Skeletal muscle tissue (tissue), 3 donors: ENCODE measurements at regions not wholly inside any gene's neighbourhood (a gene's known extent, or its start where the extent isn't known, plus 50 kb on each side); places are given as distances from the start of the nearest gene placed in this dataset.

Experiments
- H3K27ac ChIP-seq: one replicate; pipeline ENCODE4 v1.7.0; 2013; ENCODE audit warnings: mild to moderate bottlenecking, low read depth, low read length, inconsistent platforms
- H3K27me3 ChIP-seq, 3 donors: one replicate each; pipeline ENCODE4 v1.7.0; 2013; ENCODE audit warnings: low read length in 3 of 3; ENCODE audit not compliant: control insufficient read depth in 3 of 3, insufficient read depth in 3 of 3
- H3K36me3 ChIP-seq, 3 donors: one replicate each; pipeline ENCODE4 v1.7.0; 2013; ENCODE audit warnings: low read length in 3 of 3; ENCODE audit not compliant: control insufficient read depth in 3 of 3, insufficient read depth in 3 of 3
- H3K4me1 ChIP-seq, 3 donors: one replicate each; pipeline ENCODE4 v1.7.0; 2013; ENCODE audit warnings: low read length in 3 of 3, mild to moderate bottlenecking in 3 of 3; ENCODE audit not compliant: control insufficient read depth in 3 of 3, insufficient read depth in 3 of 3
- H3K4me3 ChIP-seq, 3 donors: one replicate each; pipeline ENCODE4 v1.7.0; 2013; ENCODE audit warnings: low read length in 3 of 3
- H3K9ac ChIP-seq, 3 donors: one replicate each; pipeline ENCODE4 v1.7.0; 2013; ENCODE audit warnings: low read length in 3 of 3, mild to moderate bottlenecking in 3 of 3, moderate library complexity in 2 of 3, low read depth in 1 of 3
- H3K9me3 ChIP-seq, 3 donors: one replicate each; pipeline ENCODE4 v1.7.0; 2013; ENCODE audit warnings: low read length in 3 of 3; ENCODE audit not compliant: control insufficient read depth in 3 of 3
- donor health status: Osteomylitis.

DNA sequence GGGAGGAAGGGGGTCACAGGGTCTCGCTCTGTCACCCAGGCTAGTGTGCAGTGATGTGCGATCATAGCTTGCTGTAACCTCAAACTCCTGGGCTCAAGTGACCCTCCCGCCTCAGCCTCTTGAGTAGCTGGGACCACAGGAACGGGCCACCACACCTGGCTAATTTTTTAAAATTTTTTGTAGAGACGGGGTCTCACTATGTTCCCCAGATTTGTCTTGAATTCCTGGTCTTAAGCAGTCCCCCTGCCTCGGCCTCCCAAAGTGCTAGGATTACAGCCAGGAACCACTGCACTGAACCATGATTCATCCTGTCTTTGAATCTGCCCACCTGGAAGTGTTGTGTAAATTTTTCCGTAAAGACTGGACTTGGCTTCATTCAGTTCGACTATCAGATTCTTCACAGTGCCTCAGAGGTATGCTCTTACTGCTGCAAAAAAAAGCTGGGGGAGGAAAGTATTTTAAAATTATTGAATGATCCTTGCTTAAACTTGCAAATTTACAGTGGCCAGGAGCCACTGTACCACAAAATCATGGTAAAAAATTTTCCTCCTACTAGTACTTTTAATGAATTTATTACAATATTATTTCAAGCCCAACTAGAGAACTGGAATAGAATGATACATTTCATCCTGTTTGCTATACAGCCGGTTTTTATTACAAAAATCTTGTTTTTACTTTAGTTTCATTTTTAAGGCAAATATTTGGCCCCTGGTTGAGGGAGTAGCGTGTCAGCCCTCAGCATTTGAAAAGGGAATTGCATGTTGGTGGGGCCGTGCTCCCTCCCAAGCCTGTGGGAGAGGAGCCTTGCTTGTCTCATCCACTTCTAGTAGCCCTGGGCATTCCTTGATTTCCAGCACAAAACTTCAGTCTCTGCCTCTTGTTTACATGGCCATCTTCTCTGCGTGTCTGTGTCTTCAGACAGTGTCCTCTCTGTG is 202.5 kb upstream of the SGK1 start:
- Histone ChIP-seq H3K9me3 (no peaks in the 10 kb centered on the region), H3K27ac (no peak overlapping the region), H3K4me1 (peaks cover 6 to 15% (median 6%) of the 10 kb centered on the region in 3 donors), H3K27me3 (no peaks in the 10 kb centered on the region), H3K36me3 (no peaks in the 10 kb centered on the region), H3K9ac (no peak overlapping the region), H3K4me3 (no peak overlapping the region)

DNA sequence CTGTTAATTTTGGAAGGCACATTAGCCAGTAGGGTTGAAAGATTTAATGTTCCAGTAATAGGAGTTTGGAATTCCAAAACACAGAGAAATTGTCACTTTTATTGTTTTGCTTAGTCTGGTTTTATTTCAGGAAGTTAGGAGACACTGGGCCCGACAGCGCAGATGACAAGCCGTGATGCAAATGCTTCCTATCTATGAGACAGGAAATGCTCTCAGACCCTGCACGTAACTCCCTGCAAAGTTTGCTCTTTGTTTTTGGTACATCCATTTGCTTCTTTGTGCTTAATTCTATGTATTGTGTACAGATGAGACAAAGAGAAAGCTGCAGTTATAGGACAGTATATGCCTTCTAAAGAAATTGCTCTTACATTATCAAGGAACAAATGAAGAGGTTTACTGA is 201.6 kb upstream of the SGK1 start:
- no peaks in the 10 kb centered on the region for H3K9me3 ChIP-seq
- no peak overlapping the region for H3K27ac ChIP-seq
- no peaks in the 10 kb centered on the region for H3K36me3 ChIP-seq
- peaks cover 6 to 15% (median 6%) of the 10 kb centered on the region in 3 donors for H3K4me1 ChIP-seq
- no peaks in the 10 kb centered on the region for H3K27me3 ChIP-seq
- H3K4me3 ChIP-seq = no peak overlapping the region
- no peak overlapping the region for H3K9ac ChIP-seq

DNA sequence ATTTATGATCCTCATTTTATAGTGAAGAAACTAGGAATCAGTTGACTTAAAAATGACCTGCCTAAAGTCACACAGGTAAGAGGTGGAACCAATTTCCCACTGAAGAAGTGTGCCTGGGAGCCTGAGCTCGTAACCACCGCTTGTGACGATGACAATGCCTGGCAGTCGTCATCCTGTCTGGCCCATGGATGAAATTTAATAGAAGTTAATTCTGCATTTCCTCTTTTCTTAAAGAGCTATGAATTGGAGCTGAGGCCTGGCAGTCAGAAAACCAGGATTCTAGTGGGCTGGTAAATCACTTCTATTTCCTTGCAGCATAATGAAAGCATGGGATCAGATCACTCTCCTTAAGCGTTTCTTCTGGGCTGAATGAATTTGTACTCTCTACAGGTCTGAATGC is 200.0 kb upstream of the SGK1 start:
- Histone ChIP-seq H3K4me3 (no peak overlapping the region), H3K9me3 (no peaks in the 10 kb centered on the region), H3K27me3 (no peaks in the 10 kb centered on the region), H3K9ac (peak overlapping the region in 2 of 3 donors; percentile 46 to 69), H3K36me3 (no peaks in the 10 kb centered on the region), H3K27ac (peak overlapping the region; percentile 76), H3K4me1 (peaks cover 6 to 15% (median 8%) of the 10 kb centered on the region in 3 donors)

DNA sequence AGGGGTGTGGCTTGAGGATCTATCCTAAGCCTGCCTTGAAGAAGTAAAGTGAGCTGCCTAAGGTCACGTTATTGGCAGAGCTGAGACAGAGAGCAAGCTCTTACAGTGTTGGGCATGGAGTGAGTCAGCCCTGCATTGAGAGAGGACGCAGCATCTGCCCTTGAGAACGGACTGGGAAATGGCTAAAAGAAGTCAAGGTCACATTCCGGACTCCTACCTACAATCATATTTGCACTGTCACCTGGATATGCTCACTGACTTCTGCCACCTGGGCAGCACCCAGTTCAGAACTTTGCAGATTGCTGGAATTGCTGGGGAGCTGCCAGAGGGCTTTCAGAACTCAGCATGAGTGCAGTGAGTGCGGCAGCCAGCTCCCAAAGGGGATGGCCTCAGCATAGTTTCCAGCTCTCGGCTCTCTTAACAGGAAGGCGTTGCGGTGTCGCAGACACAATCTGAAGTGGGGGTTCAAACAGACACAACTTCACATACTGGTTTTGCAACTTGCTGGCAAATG is 199.3 kb upstream of the SGK1 start:
- no peaks in the 10 kb centered on the region for H3K36me3 ChIP-seq
- peak overlapping the region in 2 of 3 donors; percentile 36 to 69 for H3K9ac ChIP-seq
- H3K9me3 ChIP-seq = no peaks in the 10 kb centered on the region
- H3K27ac ChIP-seq = peak overlapping the region; percentile 76
- H3K4me3 ChIP-seq = peak overlapping the region; percentile 11 to 44 (median 13)
- peaks cover 6 to 15% (median 10%) of the 10 kb centered on the region in 3 donors for H3K4me1 ChIP-seq
- no peaks in the 10 kb centered on the region for H3K27me3 ChIP-seq

DNA sequence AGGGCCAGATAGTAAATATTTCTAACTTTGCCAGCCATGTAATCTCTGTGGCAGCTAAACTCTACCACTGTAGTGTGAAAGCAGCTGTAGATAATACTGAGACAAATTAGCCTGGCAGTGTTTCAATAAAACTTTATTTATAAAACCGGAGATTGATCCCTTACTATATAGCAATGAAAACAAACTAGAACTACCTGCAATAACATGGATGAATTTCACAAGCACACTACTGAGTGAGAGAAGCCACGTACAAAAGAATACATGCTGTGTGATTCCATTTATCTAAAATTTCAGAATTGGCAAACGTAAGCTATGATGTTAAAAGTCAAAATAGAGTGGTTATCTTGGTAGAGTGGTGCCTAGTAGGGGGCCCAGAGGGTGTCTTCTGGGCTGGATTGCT is 198.7 kb upstream of the SGK1 start:
- no peak overlapping the region for H3K4me3 ChIP-seq
- H3K9me3 ChIP-seq = no peaks in the 10 kb centered on the region
- H3K4me1 ChIP-seq = peaks cover 6 to 15% (median 10%) of the 10 kb centered on the region in 3 donors
- no peaks in the 10 kb centered on the region for H3K27me3 ChIP-seq
- peak overlapping the region in 1 of 3 donors; percentile 26 for H3K9ac ChIP-seq
- peak overlapping the region; percentile 76 for H3K27ac ChIP-seq
- no peaks in the 10 kb centered on the region for H3K36me3 ChIP-seq

DNA sequence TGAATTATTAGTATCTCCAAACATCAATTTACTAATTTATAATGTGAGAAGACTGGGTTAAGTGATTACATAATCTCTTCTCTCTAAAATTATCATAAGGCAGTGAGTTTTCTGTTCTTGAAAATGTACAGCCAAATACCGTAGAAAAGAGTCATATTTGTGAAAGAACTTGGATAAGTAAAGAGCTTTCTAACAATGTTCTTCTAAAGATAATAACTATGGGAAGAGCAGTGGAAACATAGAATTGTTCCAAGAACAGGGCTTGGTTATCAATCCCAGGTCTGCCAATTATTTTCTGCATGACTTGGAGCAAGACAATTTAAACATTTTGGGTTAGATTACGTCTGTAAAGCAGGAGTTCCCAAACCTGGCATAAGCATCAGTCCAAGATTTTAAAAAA is 198.1 kb upstream of the SGK1 start:
- H3K36me3 ChIP-seq = no peaks in the 10 kb centered on the region
- H3K9ac ChIP-seq = no peak overlapping the region
- H3K27ac ChIP-seq = no peak overlapping the region
- H3K4me1 ChIP-seq = peaks cover 6 to 15% (median 10%) of the 10 kb centered on the region in 3 donors
- no peaks in the 10 kb centered on the region for H3K9me3 ChIP-seq
- no peak overlapping the region for H3K4me3 ChIP-seq
- no peaks in the 10 kb centered on the region for H3K27me3 ChIP-seq

DNA sequence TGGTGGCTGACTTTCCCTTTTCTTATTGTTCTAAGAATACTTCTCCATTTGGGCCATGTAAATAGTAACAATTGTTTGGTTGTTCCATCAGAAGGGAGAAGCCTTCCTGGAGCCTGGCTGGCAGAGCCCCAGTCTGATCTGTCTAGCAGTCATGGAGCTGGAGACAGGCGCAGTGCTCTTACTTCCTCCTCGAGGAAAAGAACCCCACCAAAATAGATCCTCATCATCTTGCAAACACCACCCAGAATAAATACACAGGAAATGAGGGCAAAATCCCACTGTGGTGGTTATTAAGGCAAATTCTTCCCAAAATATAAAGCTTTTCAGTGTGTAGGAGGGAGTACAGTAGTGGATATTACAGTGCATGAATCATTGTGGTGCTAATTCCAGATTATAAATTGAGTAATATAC is 195.1 kb upstream of the SGK1 start:
- H3K36me3 ChIP-seq = no peaks in the 10 kb centered on the region
- H3K9me3 ChIP-seq = no peaks in the 10 kb centered on the region
- no peaks in the 10 kb centered on the region for H3K27me3 ChIP-seq
- peaks cover 6 to 13% (median 10%) of the 10 kb centered on the region in 3 donors for H3K4me1 ChIP-seq
- no peak overlapping the region for H3K27ac ChIP-seq
- H3K4me3 ChIP-seq = peak overlapping the region in 1 of 3 donors; percentile 38
- no peak overlapping the region for H3K9ac ChIP-seq

DNA sequence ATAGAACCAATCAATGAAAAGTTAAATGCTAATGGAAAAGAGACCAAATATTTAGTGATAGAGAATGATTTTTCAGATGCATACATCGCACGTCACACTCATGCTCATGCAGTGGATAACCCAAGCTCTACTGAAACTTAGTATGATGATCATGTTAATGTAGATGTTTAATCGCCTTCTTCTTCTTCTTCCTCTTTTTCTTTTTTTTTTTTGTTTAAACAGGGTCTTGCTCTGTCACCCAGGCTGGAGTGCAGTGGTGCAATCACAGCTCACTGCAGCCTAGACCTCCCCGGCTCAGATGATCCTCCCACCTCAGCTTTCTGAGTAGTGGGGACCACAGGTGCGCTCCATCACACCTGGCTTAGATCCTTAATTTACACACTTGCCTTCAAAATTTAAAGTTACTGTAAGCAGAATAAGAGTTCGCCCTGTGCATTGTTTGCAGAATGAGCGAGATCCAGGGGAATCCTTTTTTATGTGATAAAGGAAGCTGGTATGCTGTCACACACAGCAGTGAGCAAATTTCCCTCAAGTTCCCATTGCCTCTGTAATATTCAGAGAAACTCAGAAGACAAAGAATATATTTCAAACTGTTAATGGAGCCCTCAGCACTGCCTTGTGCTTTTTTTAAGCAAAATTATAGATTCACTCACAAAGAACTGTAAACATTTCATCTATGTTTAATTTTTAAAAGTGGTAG is 194.2 kb upstream of the SGK1 start:
- Histone ChIP-seq H3K27ac (peak overlapping the region; percentile 0), H3K4me1 (peaks cover 0 to 5% (median 4%) of the 10 kb centered on the region in 3 donors), H3K27me3 (no peaks in the 10 kb centered on the region), H3K36me3 (no peaks in the 10 kb centered on the region), H3K9ac (no peak overlapping the region), H3K9me3 (no peaks in the 10 kb centered on the region), H3K4me3 (no peak overlapping the region)

DNA sequence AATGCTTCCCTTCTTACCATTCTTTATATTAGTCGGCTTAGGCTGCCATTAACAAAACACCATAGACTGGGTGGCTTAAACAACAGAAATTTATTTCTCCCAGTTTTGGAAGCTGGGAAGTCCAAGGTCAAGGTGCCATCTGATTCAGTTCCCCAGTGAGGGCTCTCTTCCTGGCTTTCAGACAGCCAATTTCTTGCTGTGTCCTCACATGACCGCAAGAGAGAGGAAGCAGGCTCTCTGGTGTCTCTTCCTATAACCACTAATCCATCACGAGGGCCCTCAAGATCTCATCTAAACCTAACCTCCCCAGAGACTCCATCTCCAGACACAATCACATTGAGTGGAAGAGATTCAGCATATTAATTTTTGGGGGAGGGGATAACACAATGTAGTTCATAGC is 193.0 kb upstream of the SGK1 start:
- no peak overlapping the region for H3K4me3 ChIP-seq
- H3K4me1 ChIP-seq = peaks cover 0 to 4% (median 0%) of the 10 kb centered on the region in 3 donors
- H3K36me3 ChIP-seq = no peaks in the 10 kb centered on the region
- H3K27me3 ChIP-seq = no peaks in the 10 kb centered on the region
- H3K9ac ChIP-seq = no peak overlapping the region
- H3K9me3 ChIP-seq = no peaks in the 10 kb centered on the region
- H3K27ac ChIP-seq = no peak overlapping the region

DNA sequence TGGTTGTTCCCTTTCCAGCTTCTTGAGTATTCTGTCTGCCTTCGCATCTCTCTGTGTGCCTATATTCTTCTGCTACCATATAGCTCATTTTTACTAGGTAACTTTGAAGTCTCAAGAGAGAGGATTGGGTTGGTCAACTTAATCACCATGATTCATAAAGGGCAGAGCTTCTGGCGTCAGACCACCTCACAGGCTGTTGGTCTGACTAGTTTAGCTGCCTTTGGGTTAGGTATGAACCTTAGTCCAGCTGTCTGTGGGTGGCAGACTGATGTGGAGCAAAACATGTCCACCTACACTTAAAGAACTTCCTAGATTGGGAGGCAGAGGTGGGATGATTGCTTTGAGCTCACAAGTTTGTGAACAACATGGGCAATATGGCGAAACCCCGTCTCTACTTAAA is 192.2 kb upstream of the SGK1 start:
- Histone ChIP-seq H3K9ac (no peak overlapping the region), H3K27me3 (no peaks in the 10 kb centered on the region), H3K4me3 (no peak overlapping the region), H3K4me1 (peaks cover 0 to 4% (median 0%) of the 10 kb centered on the region in 3 donors), H3K36me3 (no peaks in the 10 kb centered on the region), H3K9me3 (no peaks in the 10 kb centered on the region), H3K27ac (no peak overlapping the region)
